Heart left ventricle (tissue), 16 donors: ENCODE measurements at regions not wholly inside any gene's neighbourhood (a gene's known extent, or its start where the extent isn't known, plus 50 kb on each side); places are given as distances from the start of the nearest gene placed in this dataset.

Source experiments
- ATAC-seq, 4 donors: fragments of 200-7000 bp; cut with Tn5 transposase; one replicate each; pipeline ENCODE4 v1.9.1; 2020 to 2022; ENCODE audit warnings: moderate library complexity in 4 of 4, mild to moderate bottlenecking in 3 of 4, moderate number of reproducible peaks in 1 of 4
- DNase-seq, 5 donors: peaks; one replicate each; pipeline ENCODE4 v3.0.0-alpha.2; 2020
- H3K27ac ChIP-seq, 12 donors: fragments of 200-600 bp; sonication (generic) in 4 of 12; one replicate each; pipeline versions ENCODE4 v1.5.0 to v1.8.0; 2016 to 2022; ENCODE audit warnings: mild to moderate bottlenecking in 2 of 12
- H3K27me3 ChIP-seq, 9 donors: fragments of 200-600 bp; sonication (generic) in 2 of 9; one replicate each; pipeline versions ENCODE4 v1.5.1 to v1.8.0; 2016 to 2022; ENCODE audit warnings: mild to moderate bottlenecking in 3 of 9
- H3K36me3 ChIP-seq, 9 donors: fragments of 200-600 bp; sonication (generic) in 2 of 9; one replicate each; pipeline versions ENCODE4 v1.5.0 to v1.8.0; 2018 to 2022; ENCODE audit warnings: mild to moderate bottlenecking in 2 of 9
- H3K4me1 ChIP-seq, 12 donors: fragments of 200-600 bp; sonication (generic) in 4 of 12; one replicate each; pipeline versions ENCODE4 v1.5.0 to v1.8.0; 2016 to 2022; ENCODE audit warnings: mild to moderate bottlenecking in 3 of 12
- H3K4me3 ChIP-seq, 12 donors: fragments of 200-600 bp; sonication (generic) in 4 of 12; one replicate each; pipeline versions ENCODE4 v1.5.0 to v1.8.0; 2017 to 2022; ENCODE audit warnings: mild to moderate bottlenecking in 9 of 12, moderate library complexity in 4 of 12
- H3K9me3 ChIP-seq, 12 donors: fragments of 200-600 bp; sonication (generic) in 4 of 12; one replicate each; pipeline versions ENCODE4 v1.5.0 to v1.8.0; 2016 to 2022; ENCODE audit warnings: mild to moderate bottlenecking in 1 of 12
- CTCF ChIP-seq, 12 donors: fragments of 200-600 bp; sonication (generic) in 4 of 12; IDR thresholded peaks; one replicate each; pipeline versions ENCODE4 v1.5.0 to v1.8.0; 2018 to 2022; ENCODE audit warnings: antibody characterized with exemption in 12 of 12, mild to moderate bottlenecking in 5 of 12
- POLR2A ChIP-seq, 2 donors: fragments of 450-650 bp; IDR thresholded peaks; one replicate each; pipeline ENCODE4 v1.6.1; 2017; ENCODE audit warnings: antibody characterized with exemption in 2 of 2, mild to moderate bottlenecking in 2 of 2, moderate library complexity in 2 of 2
- WGBS, 4 donors: extraction: QIAGEN DNeasy Blood & Tissue Kit in 2 of 4; methylation state at CpG; one replicate each; pipeline versions ENCODE4 v1.1.5 to v1.1.7; 2013 to 2018; 5-methylcytosine and 5-hydroxymethylcytosine counted together
- intact Hi-C, 10 donors: fragments of 100-400 bp; cut with DNase I; formaldehyde crosslinking; loops; one replicate each; pipeline versions ENCODE4 v1.11.1 to v1.14.2; 2022
- donor health status: ischemic (EF 13 %, LVEDD 7.1; RV severe dilation, severe dysfunction).
- donor health status: healthy with polysubstance abuse.
- donor health status: DM: no; HTN: yes; CAD: no.
- donor health status: DM: no; HTN: no; CAD: no.
- donor health status: ischemic (EF 25% LVEDD 6.9; RV normal size, moderate dysfunction).
- donor health status: ischemic (EF 25% LVEDD 5.7; RV mildly dilated, moderate dysfunction).
- donor health status: healthy.
- donor health status: DM: yes; HTN: yes; CAD: no.
- donor health status: ischemic (EF 35%, LVEDD 5.7; RV mildly dilated, moderate dysfunction).
- donor health status: nonischemic (EF 11% LVEDD 7.7; RV severe dilation, severe dysfunction).
- donor health status: DM: yes; HTN: yes; CAD: no.
- donor health status: PGD.
- donor health status: ischemic (EF 29% LVEDD 5.4; RV normal size, mild dysfunction).
- donor health status: nonischemic (EF 23%, LVEDD 6.1; RV moderate dilation, normal function).

GRCh38 chr12:71024827-71025226 lies 104.3 kb upstream of the PTPRR start:
- H3K4me3 ChIP-seq: no peak overlapping the region
- H3K36me3 ChIP-seq: no peaks in the 10 kb centered on the region
- no peaks in the 10 kb centered on the region for H3K9me3 ChIP-seq
- TF ChIP-seq POLR2A (IDR thresholded peaks at IDR 0.05) (no peak), CTCF (IDR thresholded peaks at IDR 0.05) (no peak)
- H3K4me1 ChIP-seq: no peaks in the 10 kb centered on the region
- H3K27ac ChIP-seq: no peak overlapping the region
- DNase-seq (no peak), ATAC-seq (no peak)
- intact Hi-C loops: no loop called here
- WGBS, 4 donors: 74 to 76% (median 75%) methylated on average over 2 of the region's 2 CpGs
- no peaks in the 10 kb centered on the region for H3K27me3 ChIP-seq

- ATAC-seq: no peak
- DNase-seq: no peak
- TF ChIP-seq CTCF (IDR thresholded peaks at IDR 0.05) (no peak), POLR2A (IDR thresholded peaks at IDR 0.05) (no peak)
- H3K9me3 ChIP-seq: no peaks in the 10 kb centered on the region
- H3K36me3 ChIP-seq: no peaks in the 10 kb centered on the region
- WGBS, 4 donors: 83 to 95% (median 90%) methylated on average over 5 of the region's 5 CpGs
- H3K27me3 ChIP-seq: no peaks in the 10 kb centered on the region
- no peak overlapping the region for H3K27ac ChIP-seq
- H3K4me3 ChIP-seq: no peak overlapping the region
- no peaks in the 10 kb centered on the region for H3K4me1 ChIP-seq
- intact Hi-C loops: no loop called here
Observed at GRCh38 chr12:71024281-71024680, 103.7 kb upstream of the PTPRR start.

GRCh38 chr12:71021491-71021890 lies 101.0 kb upstream of the PTPRR start:
- H3K9me3 ChIP-seq: peaks cover 0 to 7% (median 0%) of the 10 kb centered on the region in 12 donors
- no peaks in the 10 kb centered on the region for H3K4me1 ChIP-seq
- no peak overlapping the region for H3K4me3 ChIP-seq
- DNase-seq (no peak), ATAC-seq (no peak)
- TF ChIP-seq CTCF (IDR thresholded peaks at IDR 0.05): no peak
- no peak for TF ChIP-seq POLR2A (IDR thresholded peaks at IDR 0.05)
- no peak overlapping the region for H3K27ac ChIP-seq
- intact Hi-C loops: no loop called here
- H3K27me3 ChIP-seq: no peaks in the 10 kb centered on the region
- H3K36me3 ChIP-seq: no peaks in the 10 kb centered on the region
- WGBS, 4 donors: 51 to 66% (median 61%) methylated on average over 3 of the region's 3 CpGs

GRCh38 chr12:71019282-71019831 lies 98.8 kb upstream of the PTPRR start:
- Histone ChIP-seq H3K4me1 (no peaks in the 10 kb centered on the region), H3K27me3 (no peaks in the 10 kb centered on the region), H3K36me3 (no peaks in the 10 kb centered on the region), H3K4me3 (no peak overlapping the region), H3K27ac (no peak overlapping the region), H3K9me3 (peaks cover 0 to 7% (median 0%) of the 10 kb centered on the region in 12 donors)
- TF ChIP-seq CTCF (IDR thresholded peaks at IDR 0.05) (no peak), POLR2A (IDR thresholded peaks at IDR 0.05) (no peak)
- intact Hi-C loops: loop anchor here in 2 of 10 donors (10.0 kb wide), 1 partner anchor 285 kb away; no protein-coding TSS in a partner anchor
- DNase-seq (no peak), ATAC-seq (no peak)
- WGBS, 4 donors: 72 to 76% (median 74%) methylated on average over 6 of the region's 6 CpGs
